Psoas muscle (tissue), 7 donors: ENCODE measurements at regions not wholly inside any gene's neighbourhood (a gene's known extent, or its start where the extent isn't known, plus 50 kb on each side); places are given as distances from the start of the nearest gene placed in this dataset.
"Not testable (repeated sequence)": the region's sequence is repeated elsewhere in the genome, so short reads cannot be mapped to it uniquely, and the experiment has no call there.

ENCODE experiments used
- ATAC-seq, 4 donors: fragments of 200-7000 bp; cut with Tn5 transposase; one replicate each; pipeline ENCODE4 v1.9.1; 2020; ENCODE audit warnings: moderate library complexity in 3 of 4, mild to moderate bottlenecking in 2 of 4
- DNase-seq, 2 donors: peaks; one replicate each; pipeline ENCODE4 v3.0.0-alpha.2; 2020
- H3K27ac ChIP-seq: fragments of 200-600 bp; one replicate; pipeline ENCODE4 v1.8.0; 2022
- H3K27me3 ChIP-seq, 3 donors: fragments of 200-600 bp in 1 of 3; one replicate each; pipeline versions ENCODE4 v1.6.1 to v1.8.0; 2013 to 2022; ENCODE audit warnings: low read length in 2 of 3, mild to moderate bottlenecking in 2 of 3, moderate library complexity in 1 of 3; ENCODE audit not compliant: insufficient read depth in 3 of 3
- H3K36me3 ChIP-seq, 2 donors: fragments of 200-600 bp in 1 of 2; one replicate each; pipeline versions ENCODE4 v1.6.1 to v1.8.0; 2013 to 2022; ENCODE audit warnings: low read depth in 1 of 2, mild to moderate bottlenecking in 1 of 2, moderate library complexity in 1 of 2; ENCODE audit not compliant: insufficient read depth in 1 of 2
- H3K4me1 ChIP-seq: fragments of 200-600 bp; one replicate; pipeline ENCODE4 v1.8.0; 2022
- H3K4me3 ChIP-seq: fragments of 200-600 bp; one replicate; pipeline ENCODE4 v1.8.0; 2022; ENCODE audit warnings: mild to moderate bottlenecking
- H3K9me3 ChIP-seq: fragments of 200-600 bp; one replicate; pipeline ENCODE4 v1.8.0; 2022
- WGBS, 3 donors: extraction: QIAGEN DNeasy Blood & Tissue Kit; methylation state at CpG; one replicate each; pipeline versions ENCODE4 v1.1.6 to v1.1.7; 2013; 5-methylcytosine and 5-hydroxymethylcytosine counted together
- intact Hi-C, 2 donors: fragments of 100-400 bp; cut with DNase I; formaldehyde crosslinking; loops; one replicate each; pipeline versions ENCODE4 v1.11.0 to v1.14.2; 2022
- TF ChIP-seq, protein P1 (sequence below): fragments of 200-600 bp; IDR thresholded peaks from one replicate; pipeline ENCODE4 v1.8.0; 2022; ENCODE audit warnings: antibody characterized with exemption
- donor health status: healthy with polysubstance abuse.
- donor health status: DM: no; HTN: no; CAD: no; lungs with moderate emphysema.
- donor health status: Bipolar disorder and iron deficiency.
- donor health status: healthy.
- donor health status: DM: yes; HTN: yes; CAD: no.
- donor health status: DM: no; HTN: no; CAD: no.
- donor health status: DM: yes; HTN: yes; CAD: no.

DNA sequence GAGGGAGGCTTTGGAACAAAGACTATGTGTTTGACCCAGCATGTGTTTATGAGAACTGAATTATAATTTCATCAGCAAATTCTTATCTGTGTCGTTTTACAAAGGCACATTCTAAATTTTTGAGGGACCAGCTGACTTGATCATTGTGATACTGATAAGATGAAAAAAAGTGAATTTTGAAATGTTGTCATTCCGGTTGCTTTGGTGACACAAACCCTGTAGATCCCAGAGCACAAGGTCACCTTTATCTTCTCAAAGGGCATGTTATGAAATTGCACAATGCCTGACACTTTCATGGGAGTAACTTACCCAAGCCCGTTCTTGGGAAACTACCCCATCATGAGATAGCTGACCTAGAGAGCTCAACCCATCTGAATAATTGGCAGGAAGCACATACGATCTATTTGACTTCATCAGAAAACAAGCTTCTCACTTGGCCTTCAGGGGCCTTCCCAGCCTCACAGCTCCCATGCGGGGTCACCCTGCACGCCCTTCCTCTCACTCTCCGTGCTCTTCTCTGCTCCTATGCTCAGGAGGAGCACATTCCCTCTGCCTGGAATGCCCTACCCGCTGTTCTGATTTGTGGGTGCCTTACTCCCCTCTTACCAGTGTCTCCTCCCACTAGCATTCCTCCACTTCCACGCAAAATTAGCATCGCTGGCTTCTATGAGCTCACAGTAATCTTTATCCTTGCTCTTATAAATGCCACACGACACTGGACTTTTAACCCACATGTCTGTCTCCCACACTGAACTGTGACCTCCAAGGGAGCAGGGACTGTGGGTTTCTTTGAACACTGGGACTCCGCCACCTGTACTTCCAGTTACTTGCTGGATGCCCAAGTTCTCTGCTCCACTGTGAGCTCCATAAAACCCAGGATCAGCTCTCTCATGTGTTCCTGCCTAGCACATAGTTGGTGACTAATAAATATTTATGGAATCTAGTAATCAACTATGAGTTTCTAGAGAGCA lies 555.8 kb upstream of the ID2 start:
- DNase-seq: no peak
- no peak overlapping the region for H3K27ac ChIP-seq
- TF ChIP-seq, protein P1, sequence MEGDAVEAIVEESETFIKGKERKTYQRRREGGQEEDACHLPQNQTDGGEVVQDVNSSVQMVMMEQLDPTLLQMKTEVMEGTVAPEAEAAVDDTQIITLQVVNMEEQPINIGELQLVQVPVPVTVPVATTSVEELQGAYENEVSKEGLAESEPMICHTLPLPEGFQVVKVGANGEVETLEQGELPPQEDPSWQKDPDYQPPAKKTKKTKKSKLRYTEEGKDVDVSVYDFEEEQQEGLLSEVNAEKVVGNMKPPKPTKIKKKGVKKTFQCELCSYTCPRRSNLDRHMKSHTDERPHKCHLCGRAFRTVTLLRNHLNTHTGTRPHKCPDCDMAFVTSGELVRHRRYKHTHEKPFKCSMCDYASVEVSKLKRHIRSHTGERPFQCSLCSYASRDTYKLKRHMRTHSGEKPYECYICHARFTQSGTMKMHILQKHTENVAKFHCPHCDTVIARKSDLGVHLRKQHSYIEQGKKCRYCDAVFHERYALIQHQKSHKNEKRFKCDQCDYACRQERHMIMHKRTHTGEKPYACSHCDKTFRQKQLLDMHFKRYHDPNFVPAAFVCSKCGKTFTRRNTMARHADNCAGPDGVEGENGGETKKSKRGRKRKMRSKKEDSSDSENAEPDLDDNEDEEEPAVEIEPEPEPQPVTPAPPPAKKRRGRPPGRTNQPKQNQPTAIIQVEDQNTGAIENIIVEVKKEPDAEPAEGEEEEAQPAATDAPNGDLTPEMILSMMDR: no peak
- intact Hi-C loops: no loop called here
- no peaks in the 10 kb centered on the region for H3K9me3 ChIP-seq
- H3K4me1 ChIP-seq: no peaks in the 10 kb centered on the region
- H3K36me3 ChIP-seq: no peaks in the 10 kb centered on the region
- no peak for ATAC-seq
- 73 to 80% (median 77%) methylated on average over 12 of the region's 12 CpGs for WGBS, 3 donors
- H3K4me3 ChIP-seq: no peak overlapping the region
- H3K27me3 ChIP-seq: peaks cover 0 to 4% (median 0%) of the 10 kb centered on the region in 3 donors

GRCh38 chr2:8126783-8127182 lies 555.1 kb upstream of the ID2 start:
- TF ChIP-seq, protein P1: no peak
- H3K27ac ChIP-seq: no peak overlapping the region

GRCh38 chr2:8131423-8131822 lies 550.4 kb upstream of the ID2 start:
- H3K27me3 ChIP-seq, ATAC-seq, DNase-seq, H3K4me1 ChIP-seq, intact Hi-C loops, H3K36me3 ChIP-seq, H3K4me3 ChIP-seq, H3K9me3 ChIP-seq, H3K27ac ChIP-seq: not testable (repeated sequence)
- WGBS, 3 donors: 87 to 95% (median 87%) methylated on average over 3 to 4 of the region's 5 CpGs

More at GRCh38 chr2:8126783-8127182, 555.1 kb upstream of the ID2 start:
- WGBS, 3 donors: 95 to 99% (median 96%) methylated on average over 3 of the region's 3 CpGs
- DNase-seq: no peak
- intact Hi-C loops: no loop called here
- H3K4me3 ChIP-seq: no peak overlapping the region
- ATAC-seq: no peak
- no peaks in the 10 kb centered on the region for H3K4me1 ChIP-seq
- no peaks in the 10 kb centered on the region for H3K27me3 ChIP-seq
- H3K36me3 ChIP-seq: no peaks in the 10 kb centered on the region
- no peaks in the 10 kb centered on the region for H3K9me3 ChIP-seq

- Histone ChIP-seq H3K4me3 (no peak overlapping the region), H3K4me1 (no peaks in the 10 kb centered on the region), H3K27ac (no peak overlapping the region), H3K27me3 (no peaks in the 10 kb centered on the region), H3K9me3 (no peaks in the 10 kb centered on the region), H3K36me3 (no peaks in the 10 kb centered on the region)
- DNase-seq (peak; percentile 42 to 70), ATAC-seq (peak; percentile 49 to 66 (median 54))
- WGBS, 3 donors: 7 to 16% (median 10%) methylated on average over 14 of the region's 14 CpGs
- intact Hi-C loops: no loop called here
- TF ChIP-seq, protein P1: no peak
These were observed 549.5 kb upstream of the ID2 start for GRCh38 chr2:8132351-8132831.

DNA sequence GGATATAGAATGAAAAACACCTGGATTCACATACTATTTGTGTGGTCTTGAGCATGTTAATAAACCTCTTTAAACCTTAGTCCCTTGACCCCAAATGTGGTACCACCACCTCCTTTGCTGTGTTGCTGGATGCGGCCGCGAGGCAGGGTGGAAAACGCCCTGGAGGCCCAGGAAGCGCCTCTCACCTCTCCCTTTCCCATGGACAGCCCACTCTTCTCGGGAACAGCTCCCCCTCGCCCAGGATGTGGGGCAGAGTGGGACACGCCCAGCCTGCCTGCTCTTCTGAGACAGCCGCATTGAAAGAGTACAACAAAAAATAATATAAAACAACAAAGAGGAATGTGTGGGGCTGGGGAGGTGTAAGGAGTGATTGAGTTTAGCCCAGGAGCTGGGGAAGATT lies 549.0 kb upstream of the ID2 start:
- TF ChIP-seq, protein P1: no peak

More for the DNA sequence above, 549.0 kb upstream of the ID2 start:
- H3K36me3 ChIP-seq: no peaks in the 10 kb centered on the region
- no peak overlapping the region for H3K27ac ChIP-seq
- intact Hi-C loops: no loop called here
- 54 to 56% (median 54%) methylated on average over 9 of the region's 9 CpGs for WGBS, 3 donors
- no peaks in the 10 kb centered on the region for H3K4me1 ChIP-seq
- no peak for DNase-seq
- no peaks in the 10 kb centered on the region for H3K27me3 ChIP-seq
- no peak for ATAC-seq
- H3K4me3 ChIP-seq: no peak overlapping the region
- H3K9me3 ChIP-seq: no peaks in the 10 kb centered on the region
